Ishikawa (cell line): ENCODE measurements at regions not wholly inside any gene's neighbourhood (a gene's known extent, or its start where the extent isn't known, plus 50 kb on each side); places are given as distances from the start of the nearest gene placed in this dataset.
A peak's percentile ranks its signal among the peaks of the same experiment; 100 is the strongest.

Source experiments
- CEBPB ChIP-seq: IDR thresholded peaks from 2 replicates; pipeline ENCODE4 v1.6.1; 2012
- CREB1 ChIP-seq: IDR thresholded peaks from 2 replicates; pipeline ENCODE4 v1.6.1; 2012; ENCODE audit warnings: low read depth
- EGR1 ChIP-seq: IDR thresholded peaks from 2 replicates; pipeline ENCODE4 v1.6.1; 2012
- EP300 ChIP-seq: IDR thresholded peaks from 2 replicates; pipeline ENCODE4 v1.6.1; 2012; ENCODE audit warnings: borderline replicate concordance
- FOXM1 ChIP-seq: IDR thresholded peaks from 2 replicates; pipeline ENCODE4 v1.6.1; 2012; ENCODE audit warnings: low read depth, borderline replicate concordance
- MAX ChIP-seq: IDR thresholded peaks from 2 replicates; pipeline ENCODE4 v1.6.1; 2012
- NFIC ChIP-seq: IDR thresholded peaks from 2 replicates; pipeline ENCODE4 v1.6.1; 2012
- RAD21 ChIP-seq: IDR thresholded peaks from 2 replicates; pipeline ENCODE4 v1.6.1; 2012; ENCODE audit warnings: low read depth
- REST ChIP-seq: IDR thresholded peaks from 2 replicates; pipeline ENCODE4 v1.6.1; 2012; ENCODE audit warnings: low read depth, mild to moderate bottlenecking
- TAF1 ChIP-seq: IDR thresholded peaks from 2 replicates; pipeline ENCODE4 v1.6.1; 2012; ENCODE audit warnings: low read depth, mild to moderate bottlenecking
- TCF12 ChIP-seq: IDR thresholded peaks from 2 replicates; pipeline ENCODE4 v1.6.1; 2012; ENCODE audit warnings: low read depth
- TEAD4 ChIP-seq: IDR thresholded peaks from 2 replicates; pipeline ENCODE4 v1.6.1; 2012
- USF1 ChIP-seq: IDR thresholded peaks from 2 replicates; pipeline ENCODE4 v1.6.1; 2012
- YY1 ChIP-seq: IDR thresholded peaks from 2 replicates; pipeline ENCODE4 v1.6.1; 2012; ENCODE audit warnings: low read depth
- ZBTB7A ChIP-seq: IDR thresholded peaks from 2 replicates; pipeline ENCODE4 v1.6.1; 2012; ENCODE audit warnings: low read depth

GRCh38 chr9:118992813-118993794, 376.1 kb downstream of the BRINP1 start:
- TF ChIP-seq MAX (0 out of 2 replicates have a peak, but pooled peaks have one; percentile 17), FOXM1 (no peak), ZBTB7A (no peak), USF1 (no peak), EP300 (no peak), TCF12 (no peak), TAF1 (no peak), TEAD4 (no peak), NFIC (peak; percentile 63), CEBPB (peak; percentile 46), RAD21 (no peak), CREB1 (no peak), EGR1 (no peak), REST (peak; percentile 70), YY1 (no peak)

- TF ChIP-seq EGR1 (no peak), ZBTB7A (no peak), MAX (no peak), TEAD4 (no peak), REST (no peak), NFIC (no peak), FOXM1 (no peak)
Measured at GRCh38 chr9:118993965-118994364, 375.3 kb downstream of the BRINP1 start.

- TF ChIP-seq EP300 (no peak), TAF1 (no peak), REST (no peak), RAD21 (no peak), USF1 (no peak), MAX (no peak), EGR1 (no peak), ZBTB7A (no peak), NFIC (no peak), FOXM1 (no peak), TCF12 (no peak), TEAD4 (no peak)
Measured at GRCh38 chr9:119002491-119002890, 366.7 kb downstream of the BRINP1 start.

DNA sequence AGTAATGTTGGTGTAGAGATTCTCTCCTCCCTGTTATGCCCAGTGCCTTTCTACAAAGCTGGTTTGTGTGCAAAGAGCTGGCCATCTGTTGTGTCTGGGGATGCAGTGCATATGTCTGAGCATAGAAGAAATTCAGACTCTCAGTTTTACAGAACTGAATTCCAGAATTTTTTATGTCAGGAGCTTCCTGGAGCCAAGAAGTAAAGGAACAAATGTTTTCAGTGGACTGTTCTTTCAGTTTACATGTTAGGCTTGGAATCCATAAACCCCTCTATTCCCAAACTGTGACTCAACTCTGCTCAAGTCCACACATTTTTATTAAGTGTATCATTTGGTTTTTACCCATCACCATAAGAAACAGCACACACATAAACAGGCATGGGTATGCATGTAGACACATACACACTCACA, 366.0 kb downstream of the BRINP1 start:
- TF ChIP-seq TCF12 (no peak), USF1 (no peak), FOXM1 (no peak), TEAD4 (no peak), EP300 (no peak), REST (no peak), TAF1 (no peak), ZBTB7A (no peak), CEBPB (no peak), CREB1 (no peak)
